Stimulated activated CD8-positive, alpha-beta memory T cell treated with anti-CD3 and anti-CD28 coated beads, Interleukin-7, amount 100 ng/mL, for 48 hours (primary cell): ENCODE measurements at regions not wholly inside any gene's neighbourhood (a gene's known extent, or its start where the extent isn't known, plus 50 kb on each side); places are given as distances from the start of the nearest gene placed in this dataset.

ENCODE experiments used
- DNase-seq, 2 donors: peaks; one replicate each; pipeline ENCODE4 v3.0.0-alpha.2; 2020; ENCODE audit warnings: low read depth in 1 of 2; ENCODE audit errors: extremely low read depth in 1 of 2

DNA sequence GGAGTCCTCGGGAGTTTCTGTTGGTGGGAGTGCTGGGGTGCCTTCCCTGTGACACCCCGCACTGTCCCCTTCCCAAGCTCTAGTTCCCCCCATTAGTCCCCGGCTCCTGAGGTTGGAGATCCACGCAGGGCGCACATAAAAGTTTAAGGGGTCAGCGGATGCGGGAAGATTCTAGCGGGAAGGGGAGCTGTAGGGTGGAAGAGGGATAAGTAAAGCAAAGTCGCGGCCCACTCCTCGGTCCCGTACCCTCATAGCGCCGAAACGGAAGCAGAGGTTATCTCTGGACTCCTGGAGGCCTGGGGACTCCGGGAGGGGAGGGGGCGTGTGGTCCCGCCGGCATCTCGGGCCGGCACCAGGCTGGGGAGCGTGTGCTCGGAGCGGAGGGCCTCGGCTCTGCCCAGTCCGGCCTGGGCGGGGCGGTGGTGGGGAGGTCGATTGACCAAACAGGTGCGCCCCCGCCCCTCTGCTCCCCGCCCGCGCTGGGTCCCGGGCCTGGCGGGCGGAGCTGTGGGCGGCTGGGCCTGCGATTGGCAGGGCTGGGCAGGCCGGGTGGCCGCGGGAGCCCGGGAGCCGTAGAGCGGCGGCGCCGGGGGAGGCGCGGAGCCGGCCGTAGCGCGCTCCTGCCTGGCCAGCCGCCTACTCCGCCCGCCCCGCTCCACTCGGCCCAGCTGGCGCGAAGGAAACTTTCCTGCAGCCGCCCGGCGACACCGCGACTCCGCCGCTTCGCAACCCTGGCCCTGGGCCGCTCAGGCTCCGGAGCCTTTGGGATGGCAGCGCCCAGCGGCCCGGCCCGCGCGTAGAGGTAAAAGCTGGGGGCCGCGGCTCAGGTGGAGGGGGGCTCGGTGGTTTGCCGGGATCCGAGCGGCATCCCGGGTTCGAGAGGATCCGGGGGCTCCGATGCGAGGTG lies 52.2 kb upstream of the DAB2IP start:
- no peak for DNase-seq

- DNase-seq: no peak
These were observed 51.4 kb upstream of the DAB2IP start for GRCh38 chr9:121599872-121600585.

- DNase-seq: no peak
These were observed 50.2 kb upstream of the DAB2IP start for GRCh38 chr9:121601194-121601593.
